ENCODE measurements at regions not wholly inside any gene's neighbourhood (a gene's known extent, or its start where the extent isn't known, plus 50 kb on each side); places are given as distances from the start of the nearest gene placed in this dataset.
"Not testable (repeated sequence)": the region's sequence is repeated elsewhere in the genome, so short reads cannot be mapped to it uniquely, and the experiment has no call there.

GRCh38 chr7:81186691-81187090 is 267.8 kb upstream of the SEMA3C start:
- no peak for TF ChIP-seq CTCF (conservative IDR thresholded peaks at IDR 0.05; ENCODE audit: low read depth)
- ChIA-PET POLR2A (ENCODE audit: low non-redundant PET) (no interaction called here), CTCF (no interaction called here)
- H3K27ac ChIP-seq = no peak overlapping the region
- DNase-seq (ENCODE audit: low spot score) = no peak

DNA sequence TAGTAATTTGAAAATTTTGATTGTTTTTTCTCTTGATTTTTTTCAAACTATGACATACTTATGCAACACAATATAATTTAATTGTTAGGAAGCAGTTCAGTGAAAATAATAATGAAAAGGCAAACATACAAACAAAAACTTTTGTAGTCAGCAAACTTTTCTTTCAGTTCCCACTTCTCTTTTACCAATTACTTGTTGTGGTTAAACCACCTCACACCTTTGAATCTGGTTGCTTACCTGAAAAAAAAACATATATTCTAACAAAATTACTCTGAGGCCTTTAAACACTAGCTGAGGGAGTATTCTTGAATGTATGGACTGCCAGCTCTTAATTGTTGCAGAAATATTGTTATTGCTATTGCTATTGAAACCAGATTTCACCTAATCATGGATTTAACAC is 266.2 kb upstream of the SEMA3C start:
- no peak for TF ChIP-seq CTCF (conservative IDR thresholded peaks at IDR 0.05; ENCODE audit: low read depth)
- ChIA-PET CTCF (no interaction called here), POLR2A (ENCODE audit: low non-redundant PET) (no interaction called here)
- H3K27ac ChIP-seq = no peak overlapping the region
- DNase-seq (ENCODE audit: low spot score) = no peak

GRCh38 chr7:81183326-81183725 is 264.5 kb upstream of the SEMA3C start:
- DNase-seq (ENCODE audit: low spot score) = no peak
- H3K27ac ChIP-seq = no peak overlapping the region
- no peak for TF ChIP-seq CTCF (conservative IDR thresholded peaks at IDR 0.05; ENCODE audit: low read depth)
- POLR2A ChIA-PET (ENCODE audit: low non-redundant PET) = no interaction called here
- CTCF ChIA-PET = interaction anchor here (0.7 kb wide), 1 partner anchor 485 kb away, joined by 3 read pairs; no protein-coding TSS in a partner anchor

- CTCF ChIA-PET = interaction anchor here (0.6 kb wide), 1 partner anchor 483 kb away, joined by 6 read pairs; no protein-coding TSS in a partner anchor
- H3K27ac ChIP-seq; DNase-seq (ENCODE audit: low spot score); POLR2A ChIA-PET (ENCODE audit: low non-redundant PET): not testable (repeated sequence)
Measured at GRCh38 chr7:81182056-81182455, 263.2 kb upstream of the SEMA3C start.

DNA sequence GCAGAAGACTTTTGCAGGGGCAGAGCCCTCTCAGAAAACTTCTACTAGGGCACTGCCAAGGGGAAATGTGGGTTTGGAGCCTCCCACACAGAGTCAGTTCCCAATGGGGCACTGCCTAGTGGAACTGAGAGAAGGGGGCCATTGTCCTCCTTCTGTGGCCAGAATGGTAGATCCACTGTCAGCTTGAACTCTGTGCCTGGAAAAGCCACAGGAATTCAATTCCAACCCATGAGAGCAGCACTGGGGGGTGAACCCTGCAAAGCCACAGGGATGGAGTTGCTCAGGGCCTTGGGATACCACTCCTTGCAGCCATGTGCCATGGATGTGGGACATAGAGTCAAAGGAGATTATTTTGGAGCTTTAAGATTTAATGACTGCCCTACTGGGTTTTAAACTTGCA is 262.2 kb upstream of the SEMA3C start:
- no peak for TF ChIP-seq CTCF (conservative IDR thresholded peaks at IDR 0.05; ENCODE audit: low read depth)
- POLR2A ChIA-PET (ENCODE audit: low non-redundant PET) = no interaction called here
- CTCF ChIA-PET = no interaction called here
- H3K27ac ChIP-seq = no peak overlapping the region
- no peak for DNase-seq (ENCODE audit: low spot score)

GRCh38 chr7:81180573-81180972 is 261.7 kb upstream of the SEMA3C start:
- POLR2A ChIA-PET (ENCODE audit: low non-redundant PET) = no interaction called here
- no peak for DNase-seq (ENCODE audit: low spot score)
- no peak for TF ChIP-seq CTCF (conservative IDR thresholded peaks at IDR 0.05; ENCODE audit: low read depth)
- CTCF ChIA-PET = no interaction called here
- H3K27ac ChIP-seq = no peak overlapping the region

DNA sequence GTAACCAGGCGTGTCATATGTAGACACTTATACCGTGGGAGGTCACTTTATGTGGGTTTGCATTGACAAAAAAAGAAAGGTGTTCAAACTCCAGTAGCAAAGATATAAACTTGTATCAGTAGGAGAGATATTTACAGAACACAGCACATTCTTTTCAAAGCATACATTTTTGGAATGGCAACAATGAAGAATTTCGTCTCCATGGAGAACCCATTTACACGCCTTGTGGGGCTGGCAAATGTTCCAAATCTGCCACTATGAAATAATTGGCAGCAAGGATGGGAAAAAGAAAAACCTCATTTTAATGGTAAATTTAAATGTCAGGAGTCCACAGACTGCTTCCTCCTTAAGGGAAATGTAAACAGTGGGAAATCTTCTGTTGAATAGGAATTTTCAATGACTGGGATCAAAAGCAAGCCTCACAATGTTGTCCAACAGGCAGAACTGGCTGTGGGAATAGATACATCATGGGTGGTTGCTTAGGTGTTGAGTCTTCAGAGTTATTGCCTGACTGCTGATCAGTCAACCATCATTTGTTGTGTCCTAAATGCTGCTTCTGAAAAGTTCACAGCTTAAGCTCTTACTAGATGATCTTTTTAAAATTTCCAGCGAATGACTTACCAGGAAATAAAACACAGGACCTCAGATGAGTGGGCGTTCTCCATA is 256.6 kb upstream of the SEMA3C start:
- ChIA-PET CTCF (no interaction called here), POLR2A (ENCODE audit: low non-redundant PET) (no interaction called here)
- no peak for TF ChIP-seq CTCF (conservative IDR thresholded peaks at IDR 0.05; ENCODE audit: low read depth)
- no peak for DNase-seq (ENCODE audit: low spot score)
- no peak overlapping the region for H3K27ac ChIP-seq
